ENCODE measurements at regions not wholly inside any gene's neighbourhood (a gene's known extent, or its start where the extent isn't known, plus 50 kb on each side); places are given as distances from the start of the nearest gene placed in this dataset.

GRCh38 chr12:113575386-113575785, 103.7 kb upstream of the LHX5 start:
- no peaks in the 10 kb centered on the region for H3K27me3 Mint-ChIP-seq (ENCODE audit: unreplicated experiment)
- no peak for DNase-seq (ENCODE audit: extremely low spot score, unreplicated experiment)
- no peak for TF ChIP-seq CTCF (IDR thresholded peaks at IDR 0.05)

GRCh38 chr12:113573148-113573547, 101.5 kb upstream of the LHX5 start:
- no peak for DNase-seq (ENCODE audit: extremely low spot score, unreplicated experiment)
- no peaks in the 10 kb centered on the region for H3K36me3 Mint-ChIP-seq (ENCODE audit: unreplicated experiment)
- TF ChIP-seq CTCF (IDR thresholded peaks at IDR 0.05), result no peak
- H3K4me3 Mint-ChIP-seq (ENCODE audit: unreplicated experiment), result no peak overlapping the region
- no peaks in the 10 kb centered on the region for H3K9me3 Mint-ChIP-seq (ENCODE audit: unreplicated experiment)
- H3K27ac Mint-ChIP-seq (ENCODE audit: unreplicated experiment), result no peak overlapping the region
- H3K4me1 Mint-ChIP-seq (ENCODE audit: unreplicated experiment), result no peaks in the 10 kb centered on the region
- H3K27me3 Mint-ChIP-seq (ENCODE audit: unreplicated experiment), result no peaks in the 10 kb centered on the region

More at GRCh38 chr12:113575386-113575785, 103.7 kb upstream of the LHX5 start:
- no peaks in the 10 kb centered on the region for H3K36me3 Mint-ChIP-seq (ENCODE audit: unreplicated experiment)
- H3K4me3 Mint-ChIP-seq (ENCODE audit: unreplicated experiment), result no peak overlapping the region
- H3K4me1 Mint-ChIP-seq (ENCODE audit: unreplicated experiment), result no peaks in the 10 kb centered on the region
- no peak overlapping the region for H3K27ac Mint-ChIP-seq (ENCODE audit: unreplicated experiment)
- no peaks in the 10 kb centered on the region for H3K9me3 Mint-ChIP-seq (ENCODE audit: unreplicated experiment)

GRCh38 chr12:113571713-113572112, 100.0 kb upstream of the LHX5 start:
- H3K9me3 Mint-ChIP-seq (ENCODE audit: unreplicated experiment), result no peaks in the 10 kb centered on the region
- H3K27me3 Mint-ChIP-seq (ENCODE audit: unreplicated experiment), result no peaks in the 10 kb centered on the region
- H3K36me3 Mint-ChIP-seq (ENCODE audit: unreplicated experiment), result no peaks in the 10 kb centered on the region
- no peaks in the 10 kb centered on the region for H3K4me1 Mint-ChIP-seq (ENCODE audit: unreplicated experiment)
- TF ChIP-seq CTCF (IDR thresholded peaks at IDR 0.05), result no peak
- no peak overlapping the region for H3K4me3 Mint-ChIP-seq (ENCODE audit: unreplicated experiment)
- H3K27ac Mint-ChIP-seq (ENCODE audit: unreplicated experiment), result no peak overlapping the region
- DNase-seq (ENCODE audit: extremely low spot score, unreplicated experiment), result no peak

GRCh38 chr12:113569806-113570205, 98.1 kb upstream of the LHX5 start:
- TF ChIP-seq CTCF (IDR thresholded peaks at IDR 0.05), result no peak
- H3K27ac Mint-ChIP-seq (ENCODE audit: unreplicated experiment), result no peak overlapping the region
- no peaks in the 10 kb centered on the region for H3K27me3 Mint-ChIP-seq (ENCODE audit: unreplicated experiment)
- H3K9me3 Mint-ChIP-seq (ENCODE audit: unreplicated experiment), result no peaks in the 10 kb centered on the region
- H3K36me3 Mint-ChIP-seq (ENCODE audit: unreplicated experiment), result no peaks in the 10 kb centered on the region
- no peaks in the 10 kb centered on the region for H3K4me1 Mint-ChIP-seq (ENCODE audit: unreplicated experiment)
- DNase-seq (ENCODE audit: extremely low spot score, unreplicated experiment), result no peak
- H3K4me3 Mint-ChIP-seq (ENCODE audit: unreplicated experiment), result no peak overlapping the region

GRCh38 chr12:113568021-113568420, 96.3 kb upstream of the LHX5 start:
- DNase-seq (ENCODE audit: extremely low spot score, unreplicated experiment), result no peak
- TF ChIP-seq CTCF (IDR thresholded peaks at IDR 0.05), result no peak
- Mint-ChIP-seq H3K4me3 (ENCODE audit: unreplicated experiment) (no peak overlapping the region), H3K9me3 (ENCODE audit: unreplicated experiment) (no peaks in the 10 kb centered on the region), H3K27ac (ENCODE audit: unreplicated experiment) (no peak overlapping the region), H3K27me3 (ENCODE audit: unreplicated experiment) (no peaks in the 10 kb centered on the region), H3K4me1 (ENCODE audit: unreplicated experiment) (no peaks in the 10 kb centered on the region), H3K36me3 (ENCODE audit: unreplicated experiment) (no peaks in the 10 kb centered on the region)

Data from osteocyte (in vitro differentiated cells).